ENCODE measurements at regions not wholly inside any gene's neighbourhood (a gene's known extent, or its start where the extent isn't known, plus 50 kb on each side); places are given as distances from the start of the nearest gene placed in this dataset.

DNA sequence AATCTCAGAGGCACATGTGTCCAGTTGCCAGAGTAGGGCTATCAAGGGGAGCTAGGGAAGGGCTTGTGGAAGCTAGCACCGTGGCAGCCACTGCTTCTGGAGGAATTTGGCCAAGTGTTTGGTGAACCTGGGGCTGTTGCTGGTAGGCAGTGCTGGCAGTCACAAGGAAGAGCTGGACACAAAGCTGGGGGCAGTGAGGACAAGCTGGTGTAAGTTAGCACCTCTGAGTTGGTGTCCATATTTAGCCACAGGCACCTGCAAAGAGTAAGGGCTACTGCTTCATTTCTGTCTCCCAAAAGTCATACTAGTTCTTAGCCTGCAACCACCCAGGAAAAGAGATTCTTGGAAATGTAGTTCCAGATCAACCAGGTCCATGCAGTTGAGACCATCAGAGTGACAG lies 359.4 kb downstream of the CSNK1G3 start:
- Histone ChIP-seq H4K20me1 (ENCODE audit: insufficient read depth, low read length) (no peaks in the 10 kb centered on the region), H3K4me1 (ENCODE audit: insufficient read depth, low read length) (no peaks in the 10 kb centered on the region), H3K27me3 (ENCODE audit: insufficient read depth, low read length) (no peaks in the 10 kb centered on the region), H3K9me3 (ENCODE audit: low read depth, low read length) (no peaks in the 10 kb centered on the region), H3K79me2 (ENCODE audit: insufficient read depth, low read length) (no peaks in the 10 kb centered on the region), H3K27ac (ENCODE audit: low read depth, low read length) (no peak overlapping the region), H3K4me3 (ENCODE audit: insufficient read depth, low read length) (no peak overlapping the region), H2AFZ (ENCODE audit: low read length) (no peak overlapping the region), H3K4me2 (ENCODE audit: insufficient read depth, low read length) (no peak overlapping the region), H3K36me3 (ENCODE audit: insufficient read depth, low read length) (no peaks in the 10 kb centered on the region)
- no peak for DNase-seq (ENCODE audit: insufficient read length, low spot score, missing footprints)
- TF ChIP-seq, protein P1, sequence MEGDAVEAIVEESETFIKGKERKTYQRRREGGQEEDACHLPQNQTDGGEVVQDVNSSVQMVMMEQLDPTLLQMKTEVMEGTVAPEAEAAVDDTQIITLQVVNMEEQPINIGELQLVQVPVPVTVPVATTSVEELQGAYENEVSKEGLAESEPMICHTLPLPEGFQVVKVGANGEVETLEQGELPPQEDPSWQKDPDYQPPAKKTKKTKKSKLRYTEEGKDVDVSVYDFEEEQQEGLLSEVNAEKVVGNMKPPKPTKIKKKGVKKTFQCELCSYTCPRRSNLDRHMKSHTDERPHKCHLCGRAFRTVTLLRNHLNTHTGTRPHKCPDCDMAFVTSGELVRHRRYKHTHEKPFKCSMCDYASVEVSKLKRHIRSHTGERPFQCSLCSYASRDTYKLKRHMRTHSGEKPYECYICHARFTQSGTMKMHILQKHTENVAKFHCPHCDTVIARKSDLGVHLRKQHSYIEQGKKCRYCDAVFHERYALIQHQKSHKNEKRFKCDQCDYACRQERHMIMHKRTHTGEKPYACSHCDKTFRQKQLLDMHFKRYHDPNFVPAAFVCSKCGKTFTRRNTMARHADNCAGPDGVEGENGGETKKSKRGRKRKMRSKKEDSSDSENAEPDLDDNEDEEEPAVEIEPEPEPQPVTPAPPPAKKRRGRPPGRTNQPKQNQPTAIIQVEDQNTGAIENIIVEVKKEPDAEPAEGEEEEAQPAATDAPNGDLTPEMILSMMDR (IDR thresholded peaks at IDR 0.05; ENCODE audit: extremely low read depth, low read depth, low read length), result no peak

DNA sequence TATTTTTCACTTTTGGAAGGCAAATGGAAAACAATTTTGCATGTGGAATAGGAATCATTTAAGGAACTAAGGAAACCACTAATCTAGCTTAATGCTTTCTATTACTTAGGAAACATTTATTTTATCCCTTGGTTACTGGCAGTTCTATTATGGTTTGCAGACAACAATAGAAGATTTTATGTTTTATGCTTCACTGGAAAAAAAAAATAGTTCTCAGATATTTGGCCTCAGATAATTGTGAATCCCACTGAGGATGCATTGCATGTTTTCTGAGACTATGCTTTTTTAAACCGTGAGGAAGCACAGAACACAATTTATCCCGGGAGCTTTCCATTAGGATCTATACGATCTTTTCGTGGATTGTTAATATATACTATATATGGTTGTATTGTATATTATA lies 356.9 kb downstream of the CSNK1G3 start:
- no peak overlapping the region for H3K4me2 ChIP-seq (ENCODE audit: insufficient read depth, low read length)

DNA sequence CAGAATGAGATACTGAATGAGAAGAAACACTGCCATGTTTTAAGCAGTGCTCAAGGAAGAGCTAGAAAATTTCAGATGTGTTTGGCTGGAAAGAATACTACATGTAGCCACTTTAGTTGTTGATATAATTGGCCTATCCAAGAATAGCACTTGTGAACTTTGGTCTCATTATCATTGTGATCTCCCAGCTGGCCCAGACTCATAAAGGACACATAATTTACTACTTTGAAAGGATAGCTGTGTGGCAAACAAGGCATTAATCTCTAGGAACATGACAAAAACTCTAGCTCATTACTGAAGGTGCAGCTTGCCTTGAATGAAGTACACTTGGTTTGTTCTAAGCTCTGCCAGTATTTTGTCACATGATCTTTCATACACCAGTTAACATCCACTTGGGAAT lies 356.3 kb downstream of the CSNK1G3 start:
- no peak overlapping the region for H2AFZ ChIP-seq (ENCODE audit: low read length)
- no peak for DNase-seq (ENCODE audit: insufficient read length, low spot score, missing footprints)
- no peaks in the 10 kb centered on the region for H3K27me3 ChIP-seq (ENCODE audit: insufficient read depth, low read length)
- H3K27ac ChIP-seq (ENCODE audit: low read depth, low read length), result no peak overlapping the region
- H3K4me1 ChIP-seq (ENCODE audit: insufficient read depth, low read length), result no peaks in the 10 kb centered on the region
- no peaks in the 10 kb centered on the region for H3K79me2 ChIP-seq (ENCODE audit: insufficient read depth, low read length)
- H3K9me3 ChIP-seq (ENCODE audit: low read depth, low read length), result no peaks in the 10 kb centered on the region
- no peak overlapping the region for H3K4me3 ChIP-seq (ENCODE audit: insufficient read depth, low read length)
- no peaks in the 10 kb centered on the region for H3K36me3 ChIP-seq (ENCODE audit: insufficient read depth, low read length)
- no peak overlapping the region for H3K4me2 ChIP-seq (ENCODE audit: insufficient read depth, low read length)
- TF ChIP-seq, protein P1 (IDR thresholded peaks at IDR 0.05; ENCODE audit: extremely low read depth, low read depth, low read length), result no peak
- no peaks in the 10 kb centered on the region for H4K20me1 ChIP-seq (ENCODE audit: insufficient read depth, low read length)

More for the DNA sequence above, 356.9 kb downstream of the CSNK1G3 start:
- Histone ChIP-seq H3K79me2 (ENCODE audit: insufficient read depth, low read length) (no peaks in the 10 kb centered on the region), H2AFZ (ENCODE audit: low read length) (no peak overlapping the region), H4K20me1 (ENCODE audit: insufficient read depth, low read length) (no peaks in the 10 kb centered on the region), H3K27ac (ENCODE audit: low read depth, low read length) (no peak overlapping the region), H3K9me3 (ENCODE audit: low read depth, low read length) (no peaks in the 10 kb centered on the region), H3K4me3 (ENCODE audit: insufficient read depth, low read length) (no peak overlapping the region), H3K27me3 (ENCODE audit: insufficient read depth, low read length) (no peaks in the 10 kb centered on the region), H3K36me3 (ENCODE audit: insufficient read depth, low read length) (no peaks in the 10 kb centered on the region), H3K4me1 (ENCODE audit: insufficient read depth, low read length) (no peaks in the 10 kb centered on the region)
- DNase-seq (ENCODE audit: insufficient read length, low spot score, missing footprints), result no peak
- TF ChIP-seq, protein P1 (IDR thresholded peaks at IDR 0.05; ENCODE audit: extremely low read depth, low read depth, low read length), result no peak

DNA sequence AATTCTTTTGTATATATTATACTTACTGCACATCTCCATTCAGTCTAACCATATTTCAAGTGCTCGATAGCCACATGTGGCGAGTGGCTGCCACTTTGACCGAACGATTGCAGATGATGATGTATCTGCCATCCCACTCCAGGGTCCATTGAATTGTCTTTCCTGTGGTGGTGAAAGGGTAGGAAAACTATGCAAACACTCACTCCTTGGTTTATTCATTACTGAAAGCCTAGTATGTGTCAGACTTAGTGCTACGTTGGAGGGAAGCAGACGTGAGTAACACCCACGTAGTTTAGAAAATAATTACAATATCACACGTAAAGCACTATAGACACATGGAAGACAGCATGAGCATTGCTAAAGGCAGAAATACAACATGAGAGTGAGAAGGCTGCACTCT lies 353.7 kb downstream of the CSNK1G3 start:
- Histone ChIP-seq H3K4me2 (ENCODE audit: insufficient read depth, low read length) (no peak overlapping the region), H3K36me3 (ENCODE audit: insufficient read depth, low read length) (no peaks in the 10 kb centered on the region), H3K27me3 (ENCODE audit: insufficient read depth, low read length) (no peaks in the 10 kb centered on the region), H4K20me1 (ENCODE audit: insufficient read depth, low read length) (no peaks in the 10 kb centered on the region), H2AFZ (ENCODE audit: low read length) (no peak overlapping the region), H3K9me3 (ENCODE audit: low read depth, low read length) (no peaks in the 10 kb centered on the region), H3K4me3 (ENCODE audit: insufficient read depth, low read length) (no peak overlapping the region), H3K79me2 (ENCODE audit: insufficient read depth, low read length) (no peaks in the 10 kb centered on the region), H3K27ac (ENCODE audit: low read depth, low read length) (no peak overlapping the region), H3K4me1 (ENCODE audit: insufficient read depth, low read length) (no peaks in the 10 kb centered on the region)
- TF ChIP-seq, protein P1 (IDR thresholded peaks at IDR 0.05; ENCODE audit: extremely low read depth, low read depth, low read length), result no peak
- no peak for DNase-seq (ENCODE audit: insufficient read length, low spot score, missing footprints)
